GM21786 (cell line): ENCODE measurements at regions not wholly inside any gene's neighbourhood (a gene's known extent, or its start where the extent isn't known, plus 50 kb on each side); places are given as distances from the start of the nearest gene placed in this dataset.
"Not testable (repeated sequence)": the region's sequence is repeated elsewhere in the genome, so short reads cannot be mapped to it uniquely, and the experiment has no call there.

Experiments
- ATAC-seq: cut with Tn5 transposase; IDR thresholded peaks from one replicate; pipeline ENCODE4 v1.9.1; 2021; ENCODE audit not compliant: unreplicated experiment

- no peak for ATAC-seq
Measured at GRCh38 chr7:96921771-96922170, 83.6 kb upstream of the DLX6 start.

GRCh38 chr7:96923345-96923744 lies 82.0 kb upstream of the DLX6 start:
- not testable (repeated sequence) for ATAC-seq

GRCh38 chr7:96927131-96927530 lies 78.2 kb upstream of the DLX6 start:
- ATAC-seq, result no peak

- no peak for ATAC-seq
Measured at GRCh38 chr7:96928965-96929364, 76.4 kb upstream of the DLX6 start.

GRCh38 chr7:96931891-96932290 lies 73.5 kb upstream of the DLX6 start:
- no peak for ATAC-seq

- no peak for ATAC-seq
Measured at GRCh38 chr7:96933067-96933645, 72.2 kb upstream of the DLX6 start.

- no peak for ATAC-seq
Measured at GRCh38 chr7:96936621-96937020, 68.7 kb upstream of the DLX6 start.

- ATAC-seq, result no peak
Measured at GRCh38 chr7:96942112-96942511, 63.2 kb upstream of the DLX6 start.

GRCh38 chr7:96949766-96950165 lies 55.6 kb upstream of the DLX6 start:
- ATAC-seq, result no peak

GRCh38 chr7:96952974-96953391 lies 52.4 kb upstream of the DLX6 start:
- ATAC-seq, result no peak

GRCh38 chr7:96953676-96954513 lies 51.5 kb upstream of the DLX6 start:
- ATAC-seq, result no peak
